OCI-LY7 (cell line): ENCODE measurements at regions not wholly inside any gene's neighbourhood (a gene's known extent, or its start where the extent isn't known, plus 50 kb on each side); places are given as distances from the start of the nearest gene placed in this dataset.

ENCODE experiments used
- EZH2phosphoT487 ChIP-seq: fragments of 200-600 bp; sonication (generic); IDR thresholded peaks from 2 replicates; pipeline ENCODE4 v1.6.1; 2018; ENCODE audit warnings: low read depth, borderline replicate concordance, mild to moderate bottlenecking, mixed run types, antibody characterized with exemption, low read length, moderate library complexity, mixed read lengths
- TF ChIP-seq, protein P1 (sequence below): fragments of 200-600 bp; sonication (generic); conservative IDR thresholded peaks from 2 replicates; pipeline ENCODE4 v1.5.1; 2014; ENCODE audit warnings: mild to moderate bottlenecking, antibody characterized with exemption, low read length, moderate library complexity, mixed read lengths

DNA sequence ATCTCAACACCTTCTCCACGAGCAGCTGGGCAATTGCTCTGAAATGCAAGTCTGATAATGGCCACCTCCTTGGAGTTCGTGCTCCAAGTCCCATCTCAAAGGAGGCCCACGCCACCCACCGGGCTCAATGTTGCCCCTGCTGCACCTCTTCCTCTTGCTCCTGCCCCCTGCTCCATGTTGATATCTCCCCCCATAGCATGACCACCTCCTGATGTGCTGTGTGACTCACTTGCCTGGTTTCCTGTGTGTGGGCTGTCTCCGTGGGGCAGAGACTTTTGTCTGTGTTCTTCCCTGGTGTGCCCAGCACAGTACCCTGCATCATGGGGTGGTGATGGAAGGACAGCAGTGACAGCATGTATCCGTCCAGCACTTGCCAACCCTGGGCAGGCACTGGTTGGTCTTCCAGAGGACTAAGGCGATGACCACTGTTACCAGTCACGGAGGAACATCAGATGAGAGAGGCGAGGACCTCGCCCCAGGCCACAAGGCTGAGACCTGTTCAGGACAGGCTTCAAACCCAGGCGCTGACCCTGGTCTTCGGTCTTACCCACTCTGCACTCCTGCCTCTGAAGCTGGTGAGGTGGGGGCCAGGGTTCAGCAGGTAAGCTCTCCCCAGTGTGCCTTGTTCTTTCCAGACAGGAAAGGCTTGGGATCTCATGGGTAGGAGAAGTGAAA, 104.6 kb upstream of the LRPAP1 start:
- TF ChIP-seq, protein P1, sequence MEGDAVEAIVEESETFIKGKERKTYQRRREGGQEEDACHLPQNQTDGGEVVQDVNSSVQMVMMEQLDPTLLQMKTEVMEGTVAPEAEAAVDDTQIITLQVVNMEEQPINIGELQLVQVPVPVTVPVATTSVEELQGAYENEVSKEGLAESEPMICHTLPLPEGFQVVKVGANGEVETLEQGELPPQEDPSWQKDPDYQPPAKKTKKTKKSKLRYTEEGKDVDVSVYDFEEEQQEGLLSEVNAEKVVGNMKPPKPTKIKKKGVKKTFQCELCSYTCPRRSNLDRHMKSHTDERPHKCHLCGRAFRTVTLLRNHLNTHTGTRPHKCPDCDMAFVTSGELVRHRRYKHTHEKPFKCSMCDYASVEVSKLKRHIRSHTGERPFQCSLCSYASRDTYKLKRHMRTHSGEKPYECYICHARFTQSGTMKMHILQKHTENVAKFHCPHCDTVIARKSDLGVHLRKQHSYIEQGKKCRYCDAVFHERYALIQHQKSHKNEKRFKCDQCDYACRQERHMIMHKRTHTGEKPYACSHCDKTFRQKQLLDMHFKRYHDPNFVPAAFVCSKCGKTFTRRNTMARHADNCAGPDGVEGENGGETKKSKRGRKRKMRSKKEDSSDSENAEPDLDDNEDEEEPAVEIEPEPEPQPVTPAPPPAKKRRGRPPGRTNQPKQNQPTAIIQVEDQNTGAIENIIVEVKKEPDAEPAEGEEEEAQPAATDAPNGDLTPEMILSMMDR, result no peak
- no peak for TF ChIP-seq EZH2phosphoT487
